Adrenal gland (tissue), 9 donors: ENCODE measurements at regions not wholly inside any gene's neighbourhood (a gene's known extent, or its start where the extent isn't known, plus 50 kb on each side); places are given as distances from the start of the nearest gene placed in this dataset.
"Not testable (repeated sequence)": the region's sequence is repeated elsewhere in the genome, so short reads cannot be mapped to it uniquely, and the experiment has no call there.

Experiments
- DNase-seq, 7 donors: peaks; one replicate each; pipeline ENCODE4 v3.0.0-alpha.2; 2019 to 2020
- H3K27ac ChIP-seq, 5 donors: fragments of 200-600 bp; sonication (generic) in 4 of 5; 1 replicate in 3 of 5; 2 replicates in 2 of 5; pipeline versions ENCODE4 v1.5.1 to v1.8.0; 2016 to 2020; ENCODE audit warnings: mild to moderate bottlenecking in 1 of 5
- H3K27me3 ChIP-seq: fragments of 200-600 bp; 2 replicates; pipeline ENCODE4 v1.8.0; 2021
- H3K36me3 ChIP-seq, 2 donors: fragments of 200-600 bp; replicated peaks in 1 of 2; 1 replicate in 1 of 2; 2 replicates in 1 of 2; pipeline versions ENCODE4 v1.5.1 to v1.8.0; 2018 to 2022
- H3K4me1 ChIP-seq, 2 donors: fragments of 200-600 bp; replicated peaks in 1 of 2; 1 replicate in 1 of 2; 2 replicates in 1 of 2; pipeline versions ENCODE4 v1.5.1 to v1.8.0; 2018 to 2021
- H3K4me3 ChIP-seq, 4 donors: fragments of 200-600 bp; sonication (generic) in 3 of 4; one replicate each; pipeline ENCODE4 v1.5.1; 2016 to 2018
- H3K9me3 ChIP-seq, 3 donors: fragments of 200-600 bp; sonication (generic) in 1 of 3; replicated peaks in 1 of 3; 1 replicate in 2 of 3; 2 replicates in 1 of 3; pipeline versions ENCODE4 v1.5.1 to v1.8.0; 2016 to 2021
- CTCF ChIP-seq, 6 experiments: fragments of 450-650 bp in 4 of 6; fragments of 200-600 bp in 2 of 6; sonication (generic) in 1 of 6; IDR thresholded peaks; 1 replicate in 5 of 6; 2 replicates in 1 of 6; pipeline versions ENCODE4 v1.5.1 to v1.8.0; 2016 to 2021; ENCODE audit warnings: antibody characterized with exemption in 6 of 6, mild to moderate bottlenecking in 2 of 6, moderate library complexity in 1 of 6
- POLR2A ChIP-seq, 2 donors: fragments of 450-650 bp; IDR thresholded peaks; one replicate each; pipeline ENCODE4 v1.6.1; 2017; ENCODE audit warnings: antibody characterized with exemption in 2 of 2, mild to moderate bottlenecking in 2 of 2, moderate library complexity in 1 of 2
- WGBS, 4 donors: extraction: QIAGEN DNeasy Blood & Tissue Kit in 2 of 4; methylation state at CpG; one replicate each; pipeline versions ENCODE4 v1.1.5 to v1.1.7; 2013 to 2017; 5-methylcytosine and 5-hydroxymethylcytosine counted together
- intact Hi-C, 2 donors: fragments of 100-400 bp; cut with DNase I; formaldehyde crosslinking; loops; one replicate each; pipeline versions ENCODE4 v1.14.1 to v1.15.0; 2022 to 2023
- donor health status: healthy with polysubstance abuse.
- donor health status: Bipolar disorder and iron deficiency.
- donor health status: DM: yes; HTN: yes; CAD: no.
- donor health status: DM: no; HTN: no; CAD: no.
- donor health status: DM: no; HTN: no; CAD: no.

DNA sequence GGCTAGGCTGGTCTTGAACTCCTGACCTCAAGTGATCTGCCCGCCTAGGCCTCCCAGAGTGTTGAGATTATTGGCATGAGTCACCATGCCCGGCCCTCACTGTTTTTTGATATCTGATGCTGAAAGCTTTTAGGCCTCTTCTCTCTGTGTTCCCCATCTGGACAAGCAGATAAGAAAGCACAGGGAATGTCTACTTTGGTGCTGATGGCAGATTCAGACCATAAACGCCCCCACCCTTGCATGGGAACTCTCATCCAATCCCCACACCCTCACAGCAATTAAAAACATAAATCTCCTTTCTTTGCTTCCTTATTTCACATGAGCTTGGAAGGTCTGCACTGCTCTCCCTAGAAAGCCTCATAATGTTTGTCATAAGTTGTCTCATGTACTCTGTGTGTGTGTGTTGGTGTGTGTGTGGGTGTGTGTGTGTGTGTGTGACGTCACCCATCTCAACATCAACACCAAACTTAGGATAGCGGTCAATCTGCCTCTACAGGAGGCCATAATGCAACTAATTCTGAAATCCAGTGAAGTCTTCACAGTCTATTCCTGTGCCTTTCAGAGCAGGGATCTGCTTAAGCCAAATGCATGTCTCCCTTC is 335.6 kb upstream of the USP9Y start:
- intact Hi-C loops, result no loop called here
- TF ChIP-seq CTCF (IDR thresholded peaks at IDR 0.05), result no peak
- TF ChIP-seq POLR2A (IDR thresholded peaks at IDR 0.05), result no peak
- WGBS, 4 donors, result 56 to 61% methylated on average over 3 to 5 of the region's 5 CpGs; no CpG with 5 or more reads in 2 of the 4 donors

GRCh38 chrY:12374588-12374987 is 326.4 kb upstream of the USP9Y start:
- intact Hi-C loops, H3K4me3 ChIP-seq, H3K27me3 ChIP-seq, DNase-seq, H3K27ac ChIP-seq, H3K36me3 ChIP-seq, H3K4me1 ChIP-seq, H3K9me3 ChIP-seq: not testable (repeated sequence)
- WGBS, 4 donors, result 74 to 90% methylated on average over 2 of the region's 2 CpGs; no CpG with 5 or more reads in 2 of the 4 donors

More for the DNA sequence above, 335.6 kb upstream of the USP9Y start:
- H3K4me1 ChIP-seq, result no peaks in the 10 kb centered on the region
- no peaks in the 10 kb centered on the region for H3K27me3 ChIP-seq
- no peak for DNase-seq
- H3K4me3 ChIP-seq, result no peak overlapping the region
- H3K27ac ChIP-seq, result no peak overlapping the region
- H3K36me3 ChIP-seq, result no peaks in the 10 kb centered on the region
- H3K9me3 ChIP-seq, result no peaks in the 10 kb centered on the region

DNA sequence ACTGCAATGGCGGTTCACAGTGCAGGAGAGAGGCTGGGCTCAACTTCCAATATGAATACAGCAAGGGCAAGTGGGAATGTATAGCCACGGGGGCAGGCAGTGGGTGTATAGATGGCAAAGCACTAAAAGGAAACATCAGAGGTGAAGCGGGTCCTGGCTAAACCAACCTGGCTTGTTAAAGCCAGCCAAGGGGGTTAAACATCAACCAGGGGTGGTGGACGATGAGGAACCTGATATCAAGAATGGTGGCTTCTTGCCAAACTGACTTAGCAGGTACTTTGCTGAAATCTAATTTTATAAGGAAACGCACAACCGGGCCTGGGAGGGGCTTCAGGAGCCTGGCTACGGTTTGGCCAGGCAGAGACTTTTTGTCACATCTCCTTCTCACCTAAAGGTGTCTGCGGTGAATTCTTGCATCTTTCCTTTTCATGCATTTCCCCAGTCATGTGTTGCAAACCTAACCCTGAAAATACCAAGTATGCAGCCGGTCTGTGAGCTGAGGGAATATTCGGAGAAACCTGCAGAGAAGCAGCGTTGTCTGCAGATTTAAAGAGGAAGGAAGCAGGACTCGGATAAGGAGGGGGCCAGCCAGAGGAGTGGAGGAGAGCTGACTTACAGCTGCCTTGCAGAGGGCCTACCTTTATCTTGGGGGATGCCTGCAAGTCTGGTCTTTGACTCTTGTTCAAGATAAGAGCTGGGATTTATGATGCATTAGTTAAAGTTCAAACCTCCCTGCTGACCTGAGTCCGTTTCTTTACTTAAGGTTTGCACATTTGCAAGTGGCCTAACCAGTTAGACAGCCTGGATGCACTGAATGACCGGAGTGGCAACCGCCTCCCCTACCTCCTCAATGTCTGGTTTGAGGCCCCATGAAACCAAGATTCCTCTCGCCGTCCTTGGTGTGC is 309.1 kb upstream of the USP9Y start:
- intact Hi-C loops, H3K36me3 ChIP-seq, H3K4me1 ChIP-seq, H3K4me3 ChIP-seq, H3K27me3 ChIP-seq, H3K9me3 ChIP-seq, DNase-seq, H3K27ac ChIP-seq: not testable (repeated sequence)
- WGBS, 4 donors, result 65 to 69% methylated on average over 10 to 17 of the region's 17 CpGs; no CpG with 5 or more reads in 2 of the 4 donors

GRCh38 chrY:12393190-12393589 is 307.8 kb upstream of the USP9Y start:
- H3K27me3 ChIP-seq, result no peaks in the 10 kb centered on the region
- no peak for DNase-seq
- intact Hi-C loops, result no loop called here
- no peak overlapping the region for H3K27ac ChIP-seq
- H3K36me3 ChIP-seq, result no peaks in the 10 kb centered on the region
- no peaks in the 10 kb centered on the region for H3K9me3 ChIP-seq
- H3K4me3 ChIP-seq, result no peak overlapping the region
- H3K4me1 ChIP-seq, result no peaks in the 10 kb centered on the region
- TF ChIP-seq POLR2A (IDR thresholded peaks at IDR 0.05) (no peak), CTCF (IDR thresholded peaks at IDR 0.05) (no peak)
- 80 to 88% methylated on average over 8 of the region's 8 CpGs; no CpG with 5 or more reads in 2 of the 4 donors for WGBS, 4 donors

GRCh38 chrY:12395381-12396120 is 305.5 kb upstream of the USP9Y start:
- H3K4me3 ChIP-seq, H3K27ac ChIP-seq, intact Hi-C loops, H3K36me3 ChIP-seq, DNase-seq, H3K9me3 ChIP-seq, H3K4me1 ChIP-seq, H3K27me3 ChIP-seq: not testable (repeated sequence)
- 51 to 73% methylated on average over 3 to 5 of the region's 5 CpGs; no CpG with 5 or more reads in 2 of the 4 donors for WGBS, 4 donors
